K562 (cell line): ENCODE measurements at regions not wholly inside any gene's neighbourhood (a gene's known extent, or its start where the extent isn't known, plus 50 kb on each side); places are given as distances from the start of the nearest gene placed in this dataset.

Source experiments
- ATAC-seq: fragments of 200-7000 bp; cut with Tn5 transposase; 3 replicates; pipeline ENCODE4 v1.9.1; 2020; ENCODE audit warnings: moderate library complexity
- BruUV-seq: library from RNA; stranded (reverse); fragments of 400-500 nt; replicated peaks from 2 replicates; lab custom pipeline; 2021; lab: Mats Ljungman, UMichigan
- CTCF ChIA-PET: fragments of 300-600 bp; formaldehyde crosslinking; extraction: SDS; loops from one replicate; lab custom pipeline; 2021; ENCODE audit warnings: low intra/inter-chr PET ratio; lab: Yijun Ruan, JAX
- POLR2A ChIA-PET: fragments of 300-600, 350-650 bp; sonication (Branson Sonifier 250); formaldehyde crosslinking; extraction: SDS; loops from one replicate; lab custom pipeline; 2021; ENCODE audit warnings: antibody characterized with exemption, inconsistent platforms; lab: Yijun Ruan, JAX
- DNase-seq, 4 experiments: peaks; one replicate each; pipeline versions ENCODE4 v3.0.0 to v3.0.0-alpha.2; 2011 to 2018; ENCODE audit warnings: low spot score in 3 of 4, mixed read lengths in 3 of 4; ENCODE audit errors: extremely low read depth in 1 of 4
- FAIRE-seq: peaks from 2 replicates; lab custom pipeline; 2011; peaks lifted over from hg19 to GRCh38; lab: Jason Lieb, UNC
- H2AFZ ChIP-seq: 2 replicates; pipeline ENCODE4 v1.6.0; 2011; ENCODE audit warnings: low read depth, low read length, control low read depth, inconsistent platforms
- H3K27ac ChIP-seq: fragments of 200-600 bp; 3 replicates; pipeline ENCODE4 v1.8.0; 2011; ENCODE audit warnings: low read depth, mild to moderate bottlenecking, control low read depth, inconsistent platforms, low read length, moderate library complexity, mixed read lengths; ENCODE audit errors: extremely low read depth
- H3K27me3 ChIP-seq, 2 experiments: fragments of 300-600 bp in 1 of 2; 2 replicates in 1 of 2; 3 replicates in 1 of 2; pipeline versions ENCODE4 v1.6.0 to v1.8.0; 2011; ENCODE audit warnings: inconsistent platforms in 2 of 2, low read length in 2 of 2, mild to moderate bottlenecking in 1 of 2, mixed read lengths in 1 of 2, moderate library complexity in 1 of 2; ENCODE audit not compliant: control insufficient read depth in 2 of 2, insufficient read depth in 2 of 2
- H3K36me3 ChIP-seq: fragments of 300-600 bp; 3 replicates; pipeline ENCODE4 v1.8.0; 2011; ENCODE audit warnings: mild to moderate bottlenecking, low read length, inconsistent platforms; ENCODE audit not compliant: control insufficient read depth, insufficient read depth
- H3K4me1 ChIP-seq, 2 experiments: fragments of 200-600 bp in 1 of 2; replicated peaks in 1 of 2; 2 replicates in 1 of 2; 3 replicates in 1 of 2; pipeline versions ENCODE4 v1.5.1 to v1.8.0; 2011; ENCODE audit warnings: inconsistent platforms in 2 of 2, low read length in 2 of 2, mild to moderate bottlenecking in 1 of 2, mixed read lengths in 1 of 2, moderate library complexity in 1 of 2; ENCODE audit not compliant: control insufficient read depth in 2 of 2, insufficient read depth in 2 of 2
- H3K4me2 ChIP-seq: 2 replicates; pipeline ENCODE4 v1.6.1; 2011; ENCODE audit warnings: low read length, control low read depth, inconsistent platforms, mixed read lengths; ENCODE audit not compliant: insufficient read depth
- H3K4me3 ChIP-seq: fragments of 200-600 bp; sonication (generic), shearing (Covaris generic); 2 replicates; pipeline ENCODE4 v1.5.1; 2016; ENCODE audit warnings: control low read depth, inconsistent platforms
- H3K79me2 ChIP-seq: fragments of 200-600 bp; 3 replicates; pipeline ENCODE4 v1.8.0; 2011; ENCODE audit warnings: low read length, inconsistent platforms; ENCODE audit not compliant: control insufficient read depth, insufficient read depth
- H3K9ac ChIP-seq, 2 experiments: 2 replicates each; pipeline versions ENCODE4 v1.6.0 to v1.6.1; 2011; ENCODE audit warnings: low read depth in 2 of 2, low read length in 2 of 2, control low read depth in 1 of 2, inconsistent platforms in 1 of 2, mild to moderate bottlenecking in 1 of 2, mixed read lengths in 1 of 2; ENCODE audit not compliant: insufficient read depth in 1 of 2
- H3K9me1 ChIP-seq: one replicate; pipeline ENCODE4 v1.6.0; 2011; ENCODE audit warnings: inconsistent platforms, mild to moderate bottlenecking, low read length, moderate library complexity; ENCODE audit not compliant: control insufficient read depth, insufficient read depth
- H3K9me3 ChIP-seq: replicated peaks from 2 replicates; pipeline ENCODE4 v1.5.1; 2011; ENCODE audit warnings: low read depth, low read length, inconsistent platforms; ENCODE audit not compliant: control insufficient read depth, insufficient read depth
- H4K20me1 ChIP-seq: replicated peaks from 2 replicates; pipeline ENCODE4 v1.6.1; 2011; ENCODE audit warnings: low read length, inconsistent platforms, mixed read lengths; ENCODE audit not compliant: control insufficient read depth, insufficient read depth
- BMI1 ChIP-seq: fragments of 150-350 bp; IDR thresholded peaks from 2 replicates; pipeline ENCODE4 v1.6.1; 2014; ENCODE audit warnings: low read length
- CTCF ChIP-seq, 3 experiments: IDR thresholded peaks in 2 of 3; conservative IDR thresholded peaks in 1 of 3; 2 replicates each; pipeline ENCODE4 v1.5.1; 2011 to 2012; ENCODE audit warnings: low read length in 3 of 3, mild to moderate bottlenecking in 3 of 3, control low read depth in 2 of 3, improper control_type of control experiment in 1 of 3, inconsistent platforms in 1 of 3, low read depth in 1 of 3, mixed read lengths in 1 of 3, moderate library complexity in 1 of 3; ENCODE audit not compliant: insufficient read depth in 2 of 3
- NEUROD1 ChIP-seq: fragments of 150-350 bp; IDR thresholded peaks from 2 replicates; pipeline ENCODE4 v1.6.1; 2014; ENCODE audit warnings: borderline replicate concordance, low read length, low read depth; ENCODE audit not compliant: partially characterized antibody
- NFRKB ChIP-seq: fragments of 450-650 bp; IDR thresholded peaks from 2 replicates; pipeline ENCODE4 v1.6.1; 2016; ENCODE audit warnings: low read depth
- PBX2 ChIP-seq, 2 experiments: IDR thresholded peaks in 1 of 2; conservative IDR thresholded peaks in 1 of 2; 2 replicates each; pipeline ENCODE4 v1.6.1; 2016; ENCODE audit warnings: low read depth in 2 of 2, mild to moderate bottlenecking in 1 of 2, missing compliant biosample characterization in 1 of 2, missing genetic modification characterization in 1 of 2, moderate library complexity in 1 of 2
- PTBP1 ChIP-seq: fragments of 200-400 bp; formaldehyde crosslinking; IDR thresholded peaks from 2 replicates; pipeline ENCODE4 v1.6.1; 2017; ENCODE audit warnings: low read depth, low read length
- TCF7 ChIP-seq: sonication (generic); IDR thresholded peaks from 2 replicates; pipeline ENCODE4 v1.6.1; 2016; ENCODE audit warnings: antibody characterized with exemption, borderline replicate concordance
- ZBTB2 ChIP-seq: fragments of 450-650 bp; IDR thresholded peaks from 2 replicates; pipeline ENCODE4 v1.6.1; 2016; ENCODE audit warnings: antibody characterized with exemption
- WGBS: fragments of 100-300 bp; shearing (Covaris generic); methylation state at CpG from one replicate; pipeline ENCODE4 v1.1.6; 2016; ENCODE audit warnings: low coverage, mixed read lengths; ENCODE audit not compliant: insufficient coverage; ENCODE audit errors: missing lambda C conversion rate; 5-methylcytosine and 5-hydroxymethylcytosine counted together
- in situ Hi-C: fragments of 300-500 bp; cut with MboI; formaldehyde crosslinking; loops from 4 replicates; pipeline ENCODE4 v1.15.0; 2018; ENCODE audit warnings: inconsistent platforms, mixed read lengths
- intact Hi-C: fragments of 100-400 bp; cut with micrococcal nuclease; formaldehyde crosslinking; loops from 2 replicates; pipeline ENCODE4 v1.14.2; 2022

GRCh38 chr3:74273091-74273490, 341.4 kb downstream of the CNTN3 start:
- 0% methylated on average over 4 of the region's 4 CpGs for WGBS
- CTCF ChIA-PET, result no interaction called here
- no peaks in the 10 kb centered on the region for H3K27me3 ChIP-seq

GRCh38 chr3:74271541-74271940, 342.9 kb downstream of the CNTN3 start:
- FAIRE-seq, result no peak
- BruUV-seq, result no TSS peak

More at GRCh38 chr3:74273091-74273490, 341.4 kb downstream of the CNTN3 start:
- H3K4me2 ChIP-seq, result no peak overlapping the region
- no peak overlapping the region for H3K9ac ChIP-seq
- no peak overlapping the region for H3K4me3 ChIP-seq
- H3K9me1 ChIP-seq, result no peaks in the 10 kb centered on the region
- no peak overlapping the region for H2AFZ ChIP-seq
- no peaks in the 10 kb centered on the region for H3K79me2 ChIP-seq
- H3K36me3 ChIP-seq, result no peaks in the 10 kb centered on the region
- intact Hi-C loops (no loop called here), in situ Hi-C loops (no loop called here)
- H3K4me1 ChIP-seq, result no peaks in the 10 kb centered on the region
- DNase-seq (no peak), ATAC-seq (no peak), FAIRE-seq (no peak)
- TF ChIP-seq PTBP1, result no peak
- no peak for TF ChIP-seq NFRKB
- no TSS peak for BruUV-seq
- no peaks in the 10 kb centered on the region for H3K9me3 ChIP-seq
- POLR2A ChIA-PET, result no interaction called here
- H3K27ac ChIP-seq, result no peak overlapping the region
- H4K20me1 ChIP-seq, result no peaks in the 10 kb centered on the region

More at GRCh38 chr3:74271541-74271940, 342.9 kb downstream of the CNTN3 start:
- ChIA-PET POLR2A (no interaction called here), CTCF (no interaction called here)
- no peak overlapping the region for H3K27ac ChIP-seq
- WGBS, result 0% methylated on average over 4 of the region's 4 CpGs
- DNase-seq (no peak), ATAC-seq (no peak)
- in situ Hi-C loops, result no loop called here
- H2AFZ ChIP-seq, result no peak overlapping the region
- H3K9ac ChIP-seq, result no peak overlapping the region
- no peak for TF ChIP-seq CTCF (IDR thresholded peaks at IDR 0.05 in 2 of 3, conservative IDR thresholded peaks at IDR 0.05 in 1 of 3; ENCODE audit: insufficient read depth in 2 of 3, low read depth in 1 of 3, low read length in 3 of 3)
- no peak for TF ChIP-seq BMI1
- TF ChIP-seq NEUROD1, result no peak
- no peak for TF ChIP-seq PBX2 (CRISPR knock-in tag; IDR thresholded peaks at IDR 0.05; ENCODE audit: low read depth)
- no peak for TF ChIP-seq PBX2 (tag; conservative IDR thresholded peaks at IDR 0.05; ENCODE audit: low read depth)
- TF ChIP-seq TCF7, result no peak
- no peak for TF ChIP-seq ZBTB2
- no peaks in the 10 kb centered on the region for H3K9me1 ChIP-seq
- no peaks in the 10 kb centered on the region for H3K36me3 ChIP-seq
- H3K79me2 ChIP-seq, result no peaks in the 10 kb centered on the region
- no peak overlapping the region for H3K4me3 ChIP-seq
- no peaks in the 10 kb centered on the region for H3K27me3 ChIP-seq
- no peaks in the 10 kb centered on the region for H3K4me1 ChIP-seq
- H4K20me1 ChIP-seq, result no peaks in the 10 kb centered on the region
- H3K4me2 ChIP-seq, result no peak overlapping the region
- H3K9me3 ChIP-seq, result no peaks in the 10 kb centered on the region
- intact Hi-C loops, result no loop called here
